NCI-H774 (cell line): ENCODE measurements at regions not wholly inside any gene's neighbourhood (a gene's known extent, or its start where the extent isn't known, plus 50 kb on each side); places are given as distances from the start of the nearest gene placed in this dataset.
"Not testable (repeated sequence)": the region's sequence is repeated elsewhere in the genome, so short reads cannot be mapped to it uniquely, and the experiment has no call there.

Experiments used
- DNase-seq: peaks from one replicate; lab custom pipeline; 2025; lab: John Stamatoyannopoulos, UW

DNA sequence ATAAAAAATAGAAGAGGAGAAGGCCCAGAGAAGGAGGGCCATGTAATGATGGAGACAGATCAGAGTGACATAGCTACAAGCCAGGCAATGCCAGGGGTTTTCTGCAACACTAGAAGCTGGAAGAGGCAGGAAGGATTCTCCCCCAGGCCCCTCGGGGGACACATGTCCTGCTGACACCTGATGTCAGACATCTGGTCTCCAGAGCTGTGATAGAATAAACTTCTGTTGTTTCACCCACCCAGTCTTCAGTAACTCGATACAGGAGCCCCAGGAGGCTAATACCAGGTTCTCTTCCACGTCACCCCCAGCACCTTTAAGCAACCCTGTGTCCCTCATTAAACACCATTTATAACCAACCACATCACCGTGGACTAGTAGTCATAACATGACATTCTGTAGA, 94.9 kb downstream of the TMEM130 start:
- DNase-seq = no peak

GRCh38 chr7:98777051-98777450, 92.8 kb downstream of the TMEM130 start:
- no peak for DNase-seq

DNA sequence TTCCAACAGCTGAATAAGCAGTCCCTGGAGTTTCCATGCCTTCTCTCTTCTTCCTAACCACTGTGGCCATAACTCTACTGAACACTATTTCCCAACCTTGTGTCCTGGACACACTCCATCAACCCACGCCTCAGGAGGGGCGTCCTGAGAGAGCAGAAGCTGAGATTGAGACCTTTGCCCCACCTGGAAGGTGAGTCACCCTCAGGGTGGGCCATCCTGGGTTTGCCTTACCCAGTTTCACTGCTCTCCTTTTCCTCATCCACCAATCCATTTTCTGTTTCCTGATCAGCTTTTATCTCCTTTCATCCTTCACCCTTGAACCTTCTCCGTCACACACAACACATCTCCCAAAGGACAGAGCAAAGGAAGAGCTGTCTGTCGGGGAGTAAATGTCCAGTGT, 91.4 kb downstream of the TMEM130 start:
- no peak for DNase-seq

- DNase-seq = no peak
Measured at GRCh38 chr7:98779800-98780587, 89.8 kb downstream of the TMEM130 start.

GRCh38 chr7:98784216-98784785, 85.5 kb downstream of the TMEM130 start:
- no peak for DNase-seq

DNA sequence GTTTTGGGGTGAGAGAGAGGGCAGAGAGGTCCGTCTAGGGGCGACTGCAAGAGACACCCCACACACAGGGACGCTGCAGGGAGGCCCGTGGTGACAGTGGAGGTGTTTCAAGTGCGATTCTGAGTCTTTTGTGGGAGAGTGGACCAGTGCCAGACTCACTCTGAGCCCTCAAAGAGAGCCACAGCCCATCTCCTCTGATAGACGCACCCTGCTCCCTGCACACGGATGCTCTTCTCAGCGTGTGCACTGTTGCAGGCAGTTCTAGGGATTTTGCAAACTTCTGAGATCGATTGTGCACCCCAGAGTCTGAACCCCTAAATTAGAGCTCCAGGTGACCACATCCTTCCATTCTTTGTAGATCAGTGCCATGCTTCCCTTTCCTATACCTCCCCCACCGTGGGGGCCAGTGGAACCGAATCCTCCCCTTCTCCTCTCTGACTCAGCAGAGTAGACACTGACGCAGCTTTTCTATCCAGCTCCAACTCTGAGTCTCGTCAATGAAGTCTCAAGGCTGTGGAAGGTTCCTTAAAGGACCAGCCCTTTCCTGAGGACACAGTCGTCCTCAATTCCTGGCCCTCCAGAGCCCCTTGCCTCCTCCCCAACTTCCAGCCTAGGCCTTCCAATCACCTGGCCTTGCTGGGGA, 83.8 kb downstream of the TMEM130 start:
- DNase-seq = no peak

GRCh38 chr7:98788966-98789365, 80.8 kb downstream of the TMEM130 start:
- no peak for DNase-seq

- not testable (repeated sequence) for DNase-seq
Measured at GRCh38 chr7:98794453-98794852, 75.4 kb downstream of the TMEM130 start.

- DNase-seq = no peak
Measured at GRCh38 chr7:98795741-98796493, 73.9 kb downstream of the TMEM130 start.
